ENCODE measurements at regions not wholly inside any gene's neighbourhood (a gene's known extent, or its start where the extent isn't known, plus 50 kb on each side); places are given as distances from the start of the nearest gene placed in this dataset.

DNA sequence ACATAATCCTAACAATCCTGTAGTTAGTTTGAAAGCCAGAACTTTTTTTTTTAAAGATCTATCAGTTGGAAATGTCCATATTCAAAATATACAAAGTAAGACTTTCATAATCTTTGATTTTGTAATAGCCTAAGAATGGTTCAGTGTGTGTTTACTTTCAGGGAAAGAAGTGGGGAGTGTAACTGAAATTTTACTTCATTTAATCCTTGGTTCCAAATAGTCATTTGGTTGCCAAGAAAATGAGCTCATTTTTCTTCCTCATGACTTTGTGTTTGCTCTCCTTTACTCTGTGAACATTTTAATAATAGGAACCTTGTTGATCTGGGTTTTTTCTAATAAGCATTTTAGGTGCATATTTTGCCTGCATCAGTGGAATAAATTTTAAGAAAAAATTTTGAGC lies 278.8 kb downstream of the SLITRK6 start:
- TF ChIP-seq, protein P1, sequence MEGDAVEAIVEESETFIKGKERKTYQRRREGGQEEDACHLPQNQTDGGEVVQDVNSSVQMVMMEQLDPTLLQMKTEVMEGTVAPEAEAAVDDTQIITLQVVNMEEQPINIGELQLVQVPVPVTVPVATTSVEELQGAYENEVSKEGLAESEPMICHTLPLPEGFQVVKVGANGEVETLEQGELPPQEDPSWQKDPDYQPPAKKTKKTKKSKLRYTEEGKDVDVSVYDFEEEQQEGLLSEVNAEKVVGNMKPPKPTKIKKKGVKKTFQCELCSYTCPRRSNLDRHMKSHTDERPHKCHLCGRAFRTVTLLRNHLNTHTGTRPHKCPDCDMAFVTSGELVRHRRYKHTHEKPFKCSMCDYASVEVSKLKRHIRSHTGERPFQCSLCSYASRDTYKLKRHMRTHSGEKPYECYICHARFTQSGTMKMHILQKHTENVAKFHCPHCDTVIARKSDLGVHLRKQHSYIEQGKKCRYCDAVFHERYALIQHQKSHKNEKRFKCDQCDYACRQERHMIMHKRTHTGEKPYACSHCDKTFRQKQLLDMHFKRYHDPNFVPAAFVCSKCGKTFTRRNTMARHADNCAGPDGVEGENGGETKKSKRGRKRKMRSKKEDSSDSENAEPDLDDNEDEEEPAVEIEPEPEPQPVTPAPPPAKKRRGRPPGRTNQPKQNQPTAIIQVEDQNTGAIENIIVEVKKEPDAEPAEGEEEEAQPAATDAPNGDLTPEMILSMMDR (conservative IDR thresholded peaks at IDR 0.05) = no peak
- TF ChIP-seq EZH2 (IDR thresholded peaks at IDR 0.05; ENCODE audit: low read depth) = no peak

Measured in PC-9 (cell line).